ENCODE measurements at regions not wholly inside any gene's neighbourhood (a gene's known extent, or its start where the extent isn't known, plus 50 kb on each side); places are given as distances from the start of the nearest gene placed in this dataset.

- no peak for DNase-seq (ENCODE audit: low spot score)
Observed at GRCh38 chr14:45364565-45365156, 111.7 kb upstream of the MIS18BP1 start.

GRCh38 chr14:45362505-45362904 lies 109.5 kb upstream of the MIS18BP1 start:
- DNase-seq (ENCODE audit: low spot score): no peak

GRCh38 chr14:45361727-45362126 lies 108.7 kb upstream of the MIS18BP1 start:
- DNase-seq (ENCODE audit: low spot score): no peak

- peak; percentile 12 for DNase-seq (ENCODE audit: low spot score)
Observed at GRCh38 chr14:45359746-45360145, 106.7 kb upstream of the MIS18BP1 start.

GRCh38 chr14:45332360-45332988 lies 79.5 kb upstream of the MIS18BP1 start:
- no peak for DNase-seq (ENCODE audit: low spot score)

- no peak for DNase-seq (ENCODE audit: low spot score)
Observed at GRCh38 chr14:45308745-45309397, 55.9 kb upstream of the MIS18BP1 start.
